GM23338 (cell line): ENCODE measurements at regions not wholly inside any gene's neighbourhood (a gene's known extent, or its start where the extent isn't known, plus 50 kb on each side); places are given as distances from the start of the nearest gene placed in this dataset.

ENCODE experiments used
- CREB1 ChIP-seq: fragments of 250-450 bp; sonication (Bioruptor Pico); IDR thresholded peaks from 2 replicates; pipeline ENCODE4 v1.5.0; 2020; ENCODE audit warnings: low read depth, mild to moderate bottlenecking, moderate library complexity
- CTCF ChIP-seq, 2 experiments: fragments of 200-600 bp in 1 of 2; sonication (generic) in 1 of 2; conservative IDR thresholded peaks; 2 replicates each; pipeline versions ENCODE4 v1.5.1 to v1.6.1; 2016 to 2017; ENCODE audit warnings: antibody characterized with exemption in 2 of 2, low read depth in 2 of 2, mild to moderate bottlenecking in 2 of 2, moderate library complexity in 1 of 2
- ETS1 ChIP-seq: IDR thresholded peaks from 2 replicates; pipeline ENCODE4 v1.6.1; 2016; ENCODE audit warnings: antibody characterized with exemption
- EZH2 ChIP-seq: fragments of 200-600 bp; sonication (generic); IDR thresholded peaks from one replicate; pipeline ENCODE4 v1.8.0; 2017; ENCODE audit warnings: antibody characterized with exemption, mild to moderate bottlenecking, low read depth; ENCODE audit not compliant: unreplicated experiment
- EZH2phosphoT487 ChIP-seq: fragments of 200-600 bp; sonication (generic); IDR thresholded peaks from one replicate; pipeline ENCODE4 v1.8.1; 2018; ENCODE audit warnings: antibody characterized with exemption; ENCODE audit not compliant: unreplicated experiment
- JUNB ChIP-seq: IDR thresholded peaks from one replicate; pipeline ENCODE4 v1.6.1; 2016; ENCODE audit warnings: antibody characterized with exemption; ENCODE audit not compliant: unreplicated experiment
- POLR2AphosphoS5 ChIP-seq: IDR thresholded peaks from 2 replicates; pipeline ENCODE4 v1.6.1; 2016; ENCODE audit warnings: antibody characterized with exemption, low read depth
- REST ChIP-seq: IDR thresholded peaks from one replicate; pipeline ENCODE4 v1.6.1; 2018; ENCODE audit warnings: antibody characterized with exemption; ENCODE audit not compliant: unreplicated experiment
- ZNF331 ChIP-seq: fragments of 250-450 bp; sonication (Bioruptor Pico); IDR thresholded peaks from 2 replicates; pipeline ENCODE4 v1.5.0; 2020; ENCODE audit warnings: low read depth, mild to moderate bottlenecking, moderate library complexity

GRCh38 chr2:136210822-136211221, 92.9 kb upstream of the CXCR4 start:
- no peak for TF ChIP-seq POLR2AphosphoS5
- no peak for TF ChIP-seq CTCF (conservative IDR thresholded peaks at IDR 0.05; ENCODE audit: low read depth in 2 of 2)
- TF ChIP-seq EZH2, result no peak
- TF ChIP-seq REST, result no peak
- TF ChIP-seq EZH2phosphoT487, result no peak
- no peak for TF ChIP-seq ZNF331
- TF ChIP-seq JUNB, result no peak
- no peak for TF ChIP-seq ETS1
- no peak for TF ChIP-seq CREB1 (CRISPR knock-in tag)
